Trophoblast cell (in vitro differentiated cells and primary cell): ENCODE measurements at regions not wholly inside any gene's neighbourhood (a gene's known extent, or its start where the extent isn't known, plus 50 kb on each side); places are given as distances from the start of the nearest gene placed in this dataset.
A peak's percentile ranks its signal among the peaks of the same experiment; 100 is the strongest.

Experiments
- DNase-seq, 2 donors: peaks; one replicate each; pipeline ENCODE4 v3.0.0-alpha.2; 2016
- H2AFZ ChIP-seq: 2 replicates; pipeline ENCODE4 v1.6.1; 2013; ENCODE audit warnings: low read length, moderate library complexity, mild to moderate bottlenecking; ENCODE audit not compliant: insufficient read depth, poor library complexity
- H2AK5ac ChIP-seq: 2 replicates; pipeline ENCODE4 v1.6.1; 2013; ENCODE audit warnings: mild to moderate bottlenecking, low read length
- H2BK120ac ChIP-seq: 2 replicates; pipeline ENCODE4 v1.6.1; 2013; ENCODE audit warnings: low read length, mild to moderate bottlenecking, moderate library complexity; ENCODE audit not compliant: insufficient read depth, poor library complexity
- H2BK12ac ChIP-seq: 2 replicates; pipeline ENCODE4 v1.6.1; 2013; ENCODE audit warnings: mild to moderate bottlenecking, low read length, moderate library complexity
- H2BK5ac ChIP-seq: 2 replicates; pipeline ENCODE4 v1.6.1; 2013; ENCODE audit warnings: low read length, low read depth, moderate library complexity, mild to moderate bottlenecking; ENCODE audit not compliant: poor library complexity
- H3K14ac ChIP-seq: 2 replicates; pipeline ENCODE4 v1.6.1; 2013; ENCODE audit warnings: mild to moderate bottlenecking, low read length
- H3K18ac ChIP-seq: 2 replicates; pipeline ENCODE4 v1.6.1; 2013; ENCODE audit warnings: mild to moderate bottlenecking, low read length
- H3K23ac ChIP-seq: 2 replicates; pipeline ENCODE4 v1.6.1; 2013; ENCODE audit warnings: low read length
- H3K27ac ChIP-seq: 2 replicates; pipeline ENCODE4 v1.5.1; 2013; ENCODE audit warnings: low read depth, mild to moderate bottlenecking, inconsistent platforms, low read length, moderate library complexity
- H3K27me3 ChIP-seq: 2 replicates; pipeline ENCODE4 v1.6.1; 2013; ENCODE audit warnings: inconsistent platforms, mild to moderate bottlenecking, low read length, moderate library complexity; ENCODE audit not compliant: insufficient read depth
- H3K36me3 ChIP-seq, 2 experiments: 1 replicate in 1 of 2; 2 replicates in 1 of 2; pipeline ENCODE4 v1.6.1; 2013; ENCODE audit warnings: low read length in 2 of 2, mild to moderate bottlenecking in 2 of 2, moderate library complexity in 1 of 2; ENCODE audit not compliant: insufficient read depth in 2 of 2, control insufficient read depth in 1 of 2
- H3K4ac ChIP-seq: 2 replicates; pipeline ENCODE4 v1.6.1; 2013; ENCODE audit warnings: low read depth, mild to moderate bottlenecking, low read length, moderate library complexity
- H3K4me1 ChIP-seq, 2 experiments: 1 replicate in 1 of 2; 2 replicates in 1 of 2; pipeline ENCODE4 v1.6.1; 2013; ENCODE audit warnings: low read length in 2 of 2, mild to moderate bottlenecking in 2 of 2, moderate library complexity in 1 of 2; ENCODE audit not compliant: insufficient read depth in 2 of 2, control insufficient read depth in 1 of 2
- H3K4me2 ChIP-seq: 2 replicates; pipeline ENCODE4 v1.6.1; 2013; ENCODE audit warnings: inconsistent platforms, mild to moderate bottlenecking, low read length, moderate library complexity
- H3K4me3 ChIP-seq: 2 replicates; pipeline ENCODE4 v1.5.1; 2013; ENCODE audit warnings: mild to moderate bottlenecking, low read depth, low read length, inconsistent platforms
- H3K79me1 ChIP-seq: one replicate; pipeline ENCODE4 v1.6.1; 2013; ENCODE audit warnings: low read length
- H3K79me2 ChIP-seq: 2 replicates; pipeline ENCODE4 v1.6.1; 2013; ENCODE audit warnings: low read length, mild to moderate bottlenecking; ENCODE audit not compliant: control insufficient read depth, insufficient read depth, poor library complexity
- H3K9ac ChIP-seq: 2 replicates; pipeline ENCODE4 v1.6.1; 2013; ENCODE audit warnings: mild to moderate bottlenecking, low read length
- H3K9me3 ChIP-seq: 2 replicates; pipeline ENCODE4 v1.6.1; 2013; ENCODE audit warnings: low read depth, mild to moderate bottlenecking, control low read depth, inconsistent platforms, low read length; ENCODE audit not compliant: insufficient read depth
- H4K12ac ChIP-seq: 2 replicates; pipeline ENCODE4 v1.6.1; 2013; ENCODE audit warnings: low read depth, mild to moderate bottlenecking, low read length, moderate library complexity
- H4K8ac ChIP-seq: 2 replicates; pipeline ENCODE4 v1.6.1; 2013; ENCODE audit warnings: low read depth, mild to moderate bottlenecking, low read length, moderate library complexity
- H4K91ac ChIP-seq: one replicate; pipeline ENCODE4 v1.6.1; 2013; ENCODE audit warnings: low read depth, mild to moderate bottlenecking, low read length, moderate library complexity
- WGBS: extraction: QIAGEN DNeasy Blood & Tissue Kit; methylation state at CpG from one replicate; pipeline ENCODE4 v1.1.7; 2013; ENCODE audit warnings: missing lambda C conversion rate; ENCODE audit not compliant: insufficient read length, insufficient coverage; ENCODE audit errors: extremely low coverage; 5-methylcytosine and 5-hydroxymethylcytosine counted together

DNA sequence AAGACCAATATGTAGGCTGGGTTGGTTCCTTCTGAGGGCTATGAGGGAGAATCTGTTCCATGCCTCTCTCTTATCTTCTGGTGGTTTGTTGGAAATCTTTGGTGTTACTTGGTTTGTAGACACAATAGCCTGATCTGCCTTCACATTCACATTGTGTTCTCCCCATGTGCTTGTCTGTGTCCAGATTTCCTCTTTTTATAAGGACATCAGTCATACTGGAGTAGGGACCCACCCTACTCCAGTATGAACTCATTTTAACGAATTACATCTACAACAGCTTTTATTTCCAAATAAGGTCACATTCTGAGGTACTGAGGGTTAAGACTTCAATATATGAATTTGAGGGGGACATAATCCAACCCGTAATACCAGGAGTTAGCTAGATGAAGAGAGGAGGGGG, 75.9 kb downstream of the DISP1 start:
- no peak overlapping the region for H3K18ac ChIP-seq
- H3K4ac ChIP-seq = no peak overlapping the region
- H2AFZ ChIP-seq = no peak overlapping the region
- H4K12ac ChIP-seq = no peak overlapping the region
- no peak overlapping the region for H3K9ac ChIP-seq
- WGBS = no CpG with 5 or more reads among the region's 2 CpGs
- H3K36me3 ChIP-seq = no peaks in the 10 kb centered on the region
- H3K27ac ChIP-seq = no peak overlapping the region
- peak overlapping the region; percentile 50 for H2BK12ac ChIP-seq
- no peak overlapping the region for H3K23ac ChIP-seq
- no peak overlapping the region for H3K4me3 ChIP-seq
- H2BK5ac ChIP-seq = peak overlapping the region; percentile 19
- H3K4me1 ChIP-seq = no peaks in the 10 kb centered on the region
- H3K79me2 ChIP-seq = no peaks in the 10 kb centered on the region
- no peak overlapping the region for H4K8ac ChIP-seq
- peak overlapping the region; percentile 19 for H2AK5ac ChIP-seq
- H3K9me3 ChIP-seq = no peaks in the 10 kb centered on the region
- no peaks in the 10 kb centered on the region for H3K79me1 ChIP-seq
- no peak overlapping the region for H3K14ac ChIP-seq
- H4K91ac ChIP-seq = no peak overlapping the region
- H3K27me3 ChIP-seq = no peaks in the 10 kb centered on the region
- no peak overlapping the region for H3K4me2 ChIP-seq
- DNase-seq = no peak
- H2BK120ac ChIP-seq = no peak overlapping the region

DNA sequence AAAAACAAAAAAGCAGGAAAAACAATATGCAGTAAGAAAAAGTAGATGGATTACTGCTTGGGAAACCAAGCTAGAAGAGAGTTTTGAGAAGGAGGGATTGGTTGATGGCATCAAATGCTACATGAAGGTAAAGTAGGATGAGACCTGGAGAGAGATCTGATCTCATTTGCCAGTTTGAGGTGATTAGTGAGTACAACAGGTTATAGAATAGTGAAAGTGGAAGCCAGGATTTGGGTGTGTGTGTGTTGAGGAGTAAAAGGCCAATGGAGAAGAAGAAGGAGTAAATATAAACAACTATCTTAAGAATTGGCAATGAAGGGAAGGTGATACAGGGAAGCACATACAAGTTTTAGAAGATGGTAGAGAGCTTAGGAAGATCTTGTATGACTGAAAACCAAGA, 76.7 kb downstream of the DISP1 start:
- Histone ChIP-seq H3K18ac (no peak overlapping the region), H2AK5ac (no peak overlapping the region), H3K79me1 (no peaks in the 10 kb centered on the region)

DNA sequence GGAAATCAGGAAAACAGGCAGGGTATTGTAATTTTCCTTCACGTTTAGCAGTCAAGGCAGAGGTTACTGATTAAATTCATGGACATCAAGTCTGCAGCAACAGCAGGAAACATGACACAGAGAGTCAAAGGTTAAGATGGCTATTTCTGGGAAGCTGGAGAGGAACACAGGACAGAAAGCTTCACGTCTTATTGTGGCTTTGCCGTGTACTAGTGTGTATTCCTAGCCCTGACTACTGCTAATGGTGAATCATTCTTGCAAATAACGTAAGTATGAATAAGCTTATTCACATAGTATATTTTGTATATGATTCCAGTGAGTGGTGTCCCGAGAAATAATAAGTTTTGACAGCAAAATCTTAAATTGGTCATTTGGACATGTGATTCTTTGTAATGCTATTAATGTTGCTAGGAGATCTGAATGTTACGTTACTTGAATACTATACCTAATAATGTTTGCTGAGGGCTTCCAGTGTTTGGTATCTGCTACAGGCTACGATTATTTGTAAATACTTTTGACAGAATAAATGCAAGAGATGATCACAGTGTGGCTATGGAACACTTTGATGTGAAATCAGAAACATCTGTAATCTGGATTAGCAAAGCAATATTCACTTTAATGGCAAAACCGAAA, 77.4 kb downstream of the DISP1 start:
- Histone ChIP-seq H3K4me3 (no peak overlapping the region), H2BK5ac (no peak overlapping the region), H3K23ac (no peak overlapping the region), H3K18ac (no peak overlapping the region), H2BK120ac (no peak overlapping the region), H3K4ac (no peak overlapping the region), H3K14ac (no peak overlapping the region), H4K8ac (no peak overlapping the region), H2AK5ac (no peak overlapping the region), H3K4me2 (no peak overlapping the region), H3K79me1 (no peaks in the 10 kb centered on the region), H3K9ac (no peak overlapping the region), H3K9me3 (no peaks in the 10 kb centered on the region), H3K79me2 (no peaks in the 10 kb centered on the region), H4K91ac (no peak overlapping the region), H3K27me3 (no peaks in the 10 kb centered on the region), H4K12ac (no peak overlapping the region), H2BK12ac (no peak overlapping the region), H3K4me1 (no peaks in the 10 kb centered on the region), H2AFZ (no peak overlapping the region), H3K27ac (no peak overlapping the region), H3K36me3 (no peaks in the 10 kb centered on the region)
- WGBS = no CpG with 5 or more reads among the region's 8 CpGs
- DNase-seq = no peak

More for the DNA sequence above, 76.7 kb downstream of the DISP1 start:
- Histone ChIP-seq H2BK120ac (no peak overlapping the region), H3K4ac (no peak overlapping the region), H3K4me1 (no peaks in the 10 kb centered on the region), H2AFZ (no peak overlapping the region), H3K36me3 (no peaks in the 10 kb centered on the region), H4K12ac (no peak overlapping the region), H4K8ac (no peak overlapping the region), H3K14ac (no peak overlapping the region), H3K27ac (no peak overlapping the region), H3K9me3 (no peaks in the 10 kb centered on the region), H3K79me2 (no peaks in the 10 kb centered on the region), H3K23ac (no peak overlapping the region), H3K9ac (no peak overlapping the region), H2BK12ac (no peak overlapping the region), H3K4me2 (no peak overlapping the region), H2BK5ac (no peak overlapping the region), H3K4me3 (no peak overlapping the region), H3K27me3 (no peaks in the 10 kb centered on the region), H4K91ac (no peak overlapping the region)
- DNase-seq = no peak

DNA sequence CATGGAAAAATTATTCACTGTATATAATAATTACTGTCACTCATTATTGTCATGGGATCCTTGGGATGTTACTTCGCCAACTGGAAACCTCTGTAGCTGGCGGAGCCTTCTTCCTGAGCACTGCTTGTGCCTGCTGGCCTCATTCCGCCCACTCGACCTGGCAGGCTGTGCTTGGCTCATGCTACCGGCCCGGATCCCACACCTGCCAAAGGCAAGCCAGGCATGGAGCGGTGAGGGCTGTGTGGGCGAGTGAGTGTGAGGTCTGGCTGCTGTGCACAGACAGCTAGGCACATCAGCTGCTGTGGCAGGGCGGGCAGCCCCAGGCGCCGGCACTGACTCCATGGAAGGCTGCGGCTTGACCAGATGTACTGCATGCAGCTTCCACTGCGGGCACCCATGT, 78.4 kb downstream of the DISP1 start:
- no peak overlapping the region for H4K8ac ChIP-seq
- no peak for DNase-seq
- no peak overlapping the region for H3K4me3 ChIP-seq
- H3K4me2 ChIP-seq = no peak overlapping the region
- H3K14ac ChIP-seq = no peak overlapping the region
- no peak overlapping the region for H3K9ac ChIP-seq
- no peak overlapping the region for H3K4ac ChIP-seq
- no peak overlapping the region for H3K27ac ChIP-seq
- no peak overlapping the region for H2BK120ac ChIP-seq
- H2AK5ac ChIP-seq = no peak overlapping the region
- H4K12ac ChIP-seq = no peak overlapping the region
- no peaks in the 10 kb centered on the region for H3K79me1 ChIP-seq
- no peak overlapping the region for H2BK5ac ChIP-seq
- no peaks in the 10 kb centered on the region for H3K4me1 ChIP-seq
- no peak overlapping the region for H2BK12ac ChIP-seq
- no CpG with 5 or more reads among the region's 13 CpGs for WGBS
- H3K27me3 ChIP-seq = no peaks in the 10 kb centered on the region
- no peak overlapping the region for H3K18ac ChIP-seq
- H3K9me3 ChIP-seq = no peaks in the 10 kb centered on the region
- no peak overlapping the region for H2AFZ ChIP-seq
- H3K79me2 ChIP-seq = no peaks in the 10 kb centered on the region
- no peak overlapping the region for H3K23ac ChIP-seq
- no peaks in the 10 kb centered on the region for H3K36me3 ChIP-seq
- no peak overlapping the region for H4K91ac ChIP-seq
